ENCODE measurements at regions not wholly inside any gene's neighbourhood (a gene's known extent, or its start where the extent isn't known, plus 50 kb on each side); places are given as distances from the start of the nearest gene placed in this dataset.

GRCh38 chr1:228821252-228821651 is 86.0 kb downstream of the RHOU start:
- no peak overlapping the region for H3K4me3 ChIP-seq (ENCODE audit: low read length)
- TF ChIP-seq SMC3 (conservative IDR thresholded peaks at IDR 0.05; ENCODE audit: poor library complexity) (no peak), MXI1 (conservative IDR thresholded peaks at IDR 0.05; ENCODE audit: poor library complexity, severe bottlenecking) (no peak), POLR2AphosphoS5 (IDR thresholded peaks at IDR 0.05) (no peak), TAF1 (IDR thresholded peaks at IDR 0.05; ENCODE audit: low read depth) (no peak), EZH2 (IDR thresholded peaks at IDR 0.05; ENCODE audit: borderline replicate concordance, insufficient read depth, low read length, poor library complexity, severe bottlenecking) (no peak), REST (IDR thresholded peaks at IDR 0.05; ENCODE audit: borderline replicate concordance) (no peak), CTCF (IDR thresholded peaks at IDR 0.05; ENCODE audit: poor library complexity, severe bottlenecking) (no peak), RAD21 (conservative IDR thresholded peaks at IDR 0.05) (no peak), EP300 (conservative IDR thresholded peaks at IDR 0.05; ENCODE audit: poor library complexity, severe bottlenecking) (no peak)
- H3K79me2 ChIP-seq (replicated peaks; ENCODE audit: insufficient read depth, low read length), result no peaks in the 10 kb centered on the region

GRCh38 chr1:228823200-228823599 is 87.9 kb downstream of the RHOU start:
- Histone ChIP-seq H3K79me2 (replicated peaks; ENCODE audit: insufficient read depth, low read length) (no peaks in the 10 kb centered on the region), H4K20me1 (ENCODE audit: insufficient read depth) (no peaks in the 10 kb centered on the region), H3K9me2 (ENCODE audit: insufficient read depth, low read length) (no peaks in the 10 kb centered on the region), H3K36me3 (ENCODE audit: insufficient read depth, low read length) (no peaks in the 10 kb centered on the region), H3K27ac (ENCODE audit: low read length) (no peak overlapping the region), H3K27me3 (ENCODE audit: insufficient read depth, low read depth, low read length) (no peaks in the 10 kb centered on the region), H3K9me3 (ENCODE audit: low read length) (no peaks in the 10 kb centered on the region), H2AFZ (ENCODE audit: low read depth, low read length) (no peak overlapping the region), H3K4me2 (ENCODE audit: low read length) (no peak overlapping the region), H3F3A (ENCODE audit: insufficient read depth, low read length, poor library complexity, severe bottlenecking) (no peaks in the 10 kb centered on the region), H3K4me3 (ENCODE audit: low read length) (no peak overlapping the region), H3K9ac (ENCODE audit: low read length) (no peak overlapping the region)
- TF ChIP-seq RAD21 (conservative IDR thresholded peaks at IDR 0.05) (no peak), EP300 (conservative IDR thresholded peaks at IDR 0.05; ENCODE audit: poor library complexity, severe bottlenecking) (no peak), POLR2AphosphoS5 (IDR thresholded peaks at IDR 0.05) (no peak), CTCF (IDR thresholded peaks at IDR 0.05; ENCODE audit: poor library complexity, severe bottlenecking) (no peak), EZH2 (IDR thresholded peaks at IDR 0.05; ENCODE audit: borderline replicate concordance, insufficient read depth, low read length, poor library complexity, severe bottlenecking) (no peak)

More at GRCh38 chr1:228821252-228821651, 86.0 kb downstream of the RHOU start:
- no peak overlapping the region for H2AFZ ChIP-seq (ENCODE audit: low read depth, low read length)
- no peaks in the 10 kb centered on the region for H3F3A ChIP-seq (ENCODE audit: insufficient read depth, low read length, poor library complexity, severe bottlenecking)
- no peak overlapping the region for H3K9ac ChIP-seq (ENCODE audit: low read length)
- H4K20me1 ChIP-seq (ENCODE audit: insufficient read depth), result no peaks in the 10 kb centered on the region
- H3K27ac ChIP-seq (ENCODE audit: low read length), result no peak overlapping the region
- H3K4me2 ChIP-seq (ENCODE audit: low read length), result no peak overlapping the region
- no peaks in the 10 kb centered on the region for H3K36me3 ChIP-seq (ENCODE audit: insufficient read depth, low read length)
- H3K9me2 ChIP-seq (ENCODE audit: insufficient read depth, low read length), result no peaks in the 10 kb centered on the region
- no peaks in the 10 kb centered on the region for H3K9me3 ChIP-seq (ENCODE audit: low read length)
- H3K27me3 ChIP-seq (ENCODE audit: insufficient read depth, low read depth, low read length), result no peaks in the 10 kb centered on the region
